NT2/D1 (cell line): ENCODE measurements at regions not wholly inside any gene's neighbourhood (a gene's known extent, or its start where the extent isn't known, plus 50 kb on each side); places are given as distances from the start of the nearest gene placed in this dataset.

Experiments
- SUZ12 ChIP-seq: IDR thresholded peaks from 2 replicates; pipeline ENCODE4 v1.6.1; 2011; ENCODE audit not compliant: insufficient read length, insufficient read depth; ENCODE audit errors: extremely low read depth
- YY1 ChIP-seq: IDR thresholded peaks from 2 replicates; pipeline ENCODE4 v1.6.1; 2011; ENCODE audit not compliant: insufficient read length, insufficient read depth
- ZNF274 ChIP-seq: IDR thresholded peaks from 2 replicates; pipeline ENCODE4 v1.6.1; 2011; ENCODE audit warnings: mild to moderate bottlenecking, low read depth, low read length

DNA sequence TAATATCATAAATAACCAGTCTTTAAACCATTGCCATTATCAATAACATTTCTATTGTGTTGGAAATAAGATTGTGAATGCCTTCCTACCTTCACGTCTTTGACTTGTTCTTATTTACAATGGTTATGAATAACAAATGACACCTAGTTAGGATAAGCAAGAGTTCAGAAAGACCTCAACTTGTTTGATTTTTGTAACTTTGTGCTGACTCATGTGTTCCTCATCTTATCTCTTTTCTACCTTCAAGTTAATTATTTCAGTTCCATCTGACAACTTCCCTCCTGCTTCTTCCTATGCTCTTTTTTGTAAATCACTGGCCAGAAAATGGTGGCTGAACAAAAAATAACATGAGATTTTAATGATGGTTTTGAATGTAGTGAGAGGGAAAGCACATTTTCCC is 538.5 kb upstream of the TUSC1 start:
- TF ChIP-seq SUZ12 (no peak), ZNF274 (no peak), YY1 (no peak)
